OCI-LY3 (cell line): ENCODE measurements at regions not wholly inside any gene's neighbourhood (a gene's known extent, or its start where the extent isn't known, plus 50 kb on each side); places are given as distances from the start of the nearest gene placed in this dataset.

Source experiments
- H2AFZ ChIP-seq: fragments of 200-600, 300-600 bp; shearing (Covaris generic); 2 replicates; pipeline ENCODE4 v1.6.0; 2014; ENCODE audit warnings: antibody characterized with exemption, low read depth, low read length
- H3K27ac ChIP-seq: fragments of 200-600, 300-600 bp; sonication (generic); 2 replicates; pipeline ENCODE4 v1.5.1; 2014; ENCODE audit warnings: mild to moderate bottlenecking, low read length, moderate library complexity, mixed read lengths
- H3K27me3 ChIP-seq: fragments of 200-600, 300-600 bp; sonication (generic); 2 replicates; pipeline ENCODE4 v1.6.1; 2014; ENCODE audit warnings: low read depth, low read length, mixed read lengths
- H3K36me3 ChIP-seq: fragments of 200-600, 300-600 bp; sonication (generic); replicated peaks from 2 replicates; pipeline ENCODE3; 2014; ENCODE audit warnings: low read depth, low read length, mixed read lengths
- H3K4me1 ChIP-seq: fragments of 300-600, 200-600 bp; sonication (generic); 2 replicates; pipeline ENCODE4 v1.6.1; 2014; ENCODE audit warnings: low read length, mixed read lengths
- H3K4me2 ChIP-seq: fragments of 200-600, 300-600 bp; sonication (generic); 2 replicates; pipeline ENCODE4 v1.6.1; 2014; ENCODE audit warnings: low read length, mixed read lengths
- H3K4me3 ChIP-seq: fragments of 300-600, 200-600 bp; sonication (generic); 2 replicates; pipeline ENCODE4 v1.5.1; 2014; ENCODE audit warnings: antibody characterized with exemption, mild to moderate bottlenecking, low read length, moderate library complexity
- H3K79me2 ChIP-seq: fragments of 300-600, 200-600 bp; shearing (Covaris generic); 2 replicates; pipeline ENCODE4 v1.6.1; 2014; ENCODE audit warnings: mild to moderate bottlenecking, low read length, mixed read lengths
- H3K9ac ChIP-seq: fragments of 300-600, 200-600 bp; shearing (Covaris generic); 2 replicates; pipeline ENCODE4 v1.6.0; 2014; ENCODE audit warnings: mild to moderate bottlenecking, low read length, moderate library complexity
- H3K9me3 ChIP-seq: fragments of 200-600, 300-600 bp; shearing (Covaris generic); 2 replicates; pipeline ENCODE4 v1.6.1; 2014; ENCODE audit warnings: low read length, mixed read lengths; ENCODE audit not compliant: insufficient read depth
- H4K20me1 ChIP-seq: fragments of 200-600, 300-600 bp; sonication (generic); 2 replicates; pipeline ENCODE4 v1.6.1; 2016; ENCODE audit warnings: low read length, mixed read lengths; ENCODE audit not compliant: insufficient read depth
- EZH2phosphoT487 ChIP-seq: fragments of 200-600 bp; shearing (Covaris generic); IDR thresholded peaks from 2 replicates; pipeline ENCODE4 v1.6.1; 2018; ENCODE audit warnings: antibody characterized with exemption, mixed run types, low read depth
- TF ChIP-seq, protein P1 (sequence below): fragments of 200-600, 300-600 bp; sonication (generic); IDR thresholded peaks from 2 replicates; pipeline ENCODE4 v1.5.1; 2014; ENCODE audit warnings: antibody characterized with exemption, low read length, low read depth

GRCh38 chr18:55839343-55839742 lies 251.4 kb upstream of the TCF4 start:
- Histone ChIP-seq H3K9ac (no peak overlapping the region), H3K4me3 (no peak overlapping the region), H3K36me3 (peaks cover 5% of the 10 kb centered on the region), H3K4me1 (peaks cover 8% of the 10 kb centered on the region), H3K9me3 (peaks cover 11% of the 10 kb centered on the region; the same call in 1 of the 2 replicates), H3K4me2 (peak overlapping the region; percentile 2; the same call in 1 of the 2 replicates), H2AFZ (no peak overlapping the region), H3K27me3 (no peaks in the 10 kb centered on the region), H4K20me1 (no peaks in the 10 kb centered on the region), H3K27ac (no peak overlapping the region), H3K79me2 (no peaks in the 10 kb centered on the region)
- TF ChIP-seq EZH2phosphoT487: no peak
- TF ChIP-seq, protein P1, sequence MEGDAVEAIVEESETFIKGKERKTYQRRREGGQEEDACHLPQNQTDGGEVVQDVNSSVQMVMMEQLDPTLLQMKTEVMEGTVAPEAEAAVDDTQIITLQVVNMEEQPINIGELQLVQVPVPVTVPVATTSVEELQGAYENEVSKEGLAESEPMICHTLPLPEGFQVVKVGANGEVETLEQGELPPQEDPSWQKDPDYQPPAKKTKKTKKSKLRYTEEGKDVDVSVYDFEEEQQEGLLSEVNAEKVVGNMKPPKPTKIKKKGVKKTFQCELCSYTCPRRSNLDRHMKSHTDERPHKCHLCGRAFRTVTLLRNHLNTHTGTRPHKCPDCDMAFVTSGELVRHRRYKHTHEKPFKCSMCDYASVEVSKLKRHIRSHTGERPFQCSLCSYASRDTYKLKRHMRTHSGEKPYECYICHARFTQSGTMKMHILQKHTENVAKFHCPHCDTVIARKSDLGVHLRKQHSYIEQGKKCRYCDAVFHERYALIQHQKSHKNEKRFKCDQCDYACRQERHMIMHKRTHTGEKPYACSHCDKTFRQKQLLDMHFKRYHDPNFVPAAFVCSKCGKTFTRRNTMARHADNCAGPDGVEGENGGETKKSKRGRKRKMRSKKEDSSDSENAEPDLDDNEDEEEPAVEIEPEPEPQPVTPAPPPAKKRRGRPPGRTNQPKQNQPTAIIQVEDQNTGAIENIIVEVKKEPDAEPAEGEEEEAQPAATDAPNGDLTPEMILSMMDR: no peak

DNA sequence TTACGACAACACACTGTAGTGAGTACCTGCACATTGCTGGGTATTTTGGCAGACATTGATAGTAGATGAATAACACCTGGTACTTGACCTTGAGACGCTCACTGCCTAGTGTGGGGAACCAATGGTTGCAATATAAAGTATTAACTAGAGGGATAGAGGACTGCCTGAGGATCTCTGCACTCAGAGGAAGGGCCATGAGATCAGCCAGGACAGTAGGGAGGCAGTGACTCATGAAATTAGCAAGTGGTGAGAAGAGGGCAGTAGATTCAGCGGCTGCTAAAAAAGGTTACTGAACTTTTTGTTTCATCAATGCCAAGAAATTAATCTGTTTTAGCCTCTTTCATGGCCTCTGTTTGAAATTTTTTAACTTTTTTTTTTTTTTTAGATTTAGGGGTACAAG lies 250.8 kb upstream of the TCF4 start:
- Histone ChIP-seq H3K9me3 (peaks cover 11% of the 10 kb centered on the region; the same call in 1 of the 2 replicates), H4K20me1 (no peaks in the 10 kb centered on the region), H3K4me2 (no peak overlapping the region), H2AFZ (no peak overlapping the region), H3K27me3 (no peaks in the 10 kb centered on the region), H3K4me3 (no peak overlapping the region), H3K9ac (no peak overlapping the region), H3K4me1 (peaks cover 8% of the 10 kb centered on the region), H3K27ac (no peak overlapping the region), H3K36me3 (peaks cover 5% of the 10 kb centered on the region), H3K79me2 (no peaks in the 10 kb centered on the region)
- TF ChIP-seq, protein P1: no peak
- TF ChIP-seq EZH2phosphoT487: no peak

GRCh38 chr18:55838319-55838718 lies 250.3 kb upstream of the TCF4 start:
- no peaks in the 10 kb centered on the region for H3K79me2 ChIP-seq
- H3K4me3 ChIP-seq: no peak overlapping the region
- peaks cover 5% of the 10 kb centered on the region for H3K36me3 ChIP-seq
- H3K27me3 ChIP-seq: no peaks in the 10 kb centered on the region
- no peak overlapping the region for H2AFZ ChIP-seq
- peaks cover 8% of the 10 kb centered on the region for H3K4me1 ChIP-seq
- H3K9me3 ChIP-seq: peaks cover 11% of the 10 kb centered on the region; the same call in 1 of the 2 replicates
- no peak overlapping the region for H3K27ac ChIP-seq
- no peak overlapping the region for H3K9ac ChIP-seq
- no peaks in the 10 kb centered on the region for H4K20me1 ChIP-seq
- no peak overlapping the region for H3K4me2 ChIP-seq
- TF ChIP-seq EZH2phosphoT487: no peak
- TF ChIP-seq, protein P1: no peak

GRCh38 chr18:55833543-55833942 lies 245.6 kb upstream of the TCF4 start:
- Histone ChIP-seq H3K36me3 (peaks cover 5% of the 10 kb centered on the region), H3K4me1 (peaks cover 11% of the 10 kb centered on the region), H3K27ac (no peak overlapping the region), H4K20me1 (no peaks in the 10 kb centered on the region), H3K9me3 (peaks cover 8% of the 10 kb centered on the region; the same call in 1 of the 2 replicates), H3K79me2 (no peaks in the 10 kb centered on the region), H3K9ac (no peak overlapping the region), H2AFZ (no peak overlapping the region), H3K4me3 (no peak overlapping the region), H3K27me3 (no peaks in the 10 kb centered on the region), H3K4me2 (no peak overlapping the region)
- TF ChIP-seq EZH2phosphoT487: no peak
- TF ChIP-seq, protein P1: no peak
